Lower leg skin (tissue), 4 donors: ENCODE measurements at regions not wholly inside any gene's neighbourhood (a gene's known extent, or its start where the extent isn't known, plus 50 kb on each side); places are given as distances from the start of the nearest gene placed in this dataset.

Experiments used
- DNase-seq, 2 donors: peaks; one replicate each; pipeline ENCODE4 v3.0.0-alpha.2; 2019; ENCODE audit warnings: low spot score in 2 of 2
- H3K4me3 ChIP-seq: fragments of 200-600 bp; sonication (generic); 2 replicates; pipeline ENCODE4 v1.5.1; 2017; ENCODE audit warnings: mild to moderate bottlenecking, low read depth; ENCODE audit not compliant: poor library complexity, severe bottlenecking
- CTCF ChIP-seq, 3 donors: fragments of 450-650 bp; IDR thresholded peaks; one replicate each; pipeline ENCODE4 v1.5.1; 2016; ENCODE audit warnings: antibody characterized with exemption in 3 of 3, mild to moderate bottlenecking in 3 of 3, moderate library complexity in 2 of 3
- POLR2A ChIP-seq, 2 donors: fragments of 450-650 bp; IDR thresholded peaks; one replicate each; pipeline ENCODE4 v1.6.1; 2016 to 2017; ENCODE audit warnings: antibody characterized with exemption in 2 of 2, mild to moderate bottlenecking in 1 of 2, moderate library complexity in 1 of 2
- WGBS, 2 donors: methylation state at CpG; one replicate each; pipeline ENCODE4 v1.1.5; 2018; 5-methylcytosine and 5-hydroxymethylcytosine counted together
- intact Hi-C: fragments of 100-400 bp; cut with DNase I; formaldehyde crosslinking; loops from one replicate; pipeline ENCODE4 v1.15.0; 2023; ENCODE audit warnings: low total_unique reads

DNA sequence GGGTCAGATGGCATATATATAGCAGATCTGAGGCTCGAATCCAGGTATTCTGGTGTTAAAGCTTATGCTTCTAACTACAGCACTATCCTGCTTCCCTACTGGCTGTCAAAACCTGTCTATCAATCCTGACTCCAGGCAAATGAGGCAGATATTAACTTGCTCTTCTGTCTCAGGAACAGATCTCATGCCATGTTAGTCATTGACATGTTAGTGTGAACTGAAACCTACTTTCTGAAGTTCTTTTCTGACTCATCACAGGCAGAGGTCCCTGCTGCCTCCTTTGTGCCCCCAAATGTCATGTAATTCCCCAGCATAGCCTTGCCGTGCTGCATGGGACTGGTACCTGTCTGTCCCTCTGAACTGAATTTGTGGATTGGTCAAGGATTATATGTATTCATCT is 125.0 kb upstream of the SMAD3 start:
- WGBS, 2 donors, result 54 to 65% methylated on average over 2 of the region's 2 CpGs
- intact Hi-C loops, result loop anchor here (10.0 kb wide), 1 partner anchor 884 kb away; the partner anchor contains the start of gene SKOR1
- TF ChIP-seq CTCF (IDR thresholded peaks at IDR 0.05), result no peak
- TF ChIP-seq POLR2A (IDR thresholded peaks at IDR 0.05), result no peak
- no peak overlapping the region for H3K4me3 ChIP-seq
- DNase-seq, result peak in 1 of 2 donors; percentile 36

DNA sequence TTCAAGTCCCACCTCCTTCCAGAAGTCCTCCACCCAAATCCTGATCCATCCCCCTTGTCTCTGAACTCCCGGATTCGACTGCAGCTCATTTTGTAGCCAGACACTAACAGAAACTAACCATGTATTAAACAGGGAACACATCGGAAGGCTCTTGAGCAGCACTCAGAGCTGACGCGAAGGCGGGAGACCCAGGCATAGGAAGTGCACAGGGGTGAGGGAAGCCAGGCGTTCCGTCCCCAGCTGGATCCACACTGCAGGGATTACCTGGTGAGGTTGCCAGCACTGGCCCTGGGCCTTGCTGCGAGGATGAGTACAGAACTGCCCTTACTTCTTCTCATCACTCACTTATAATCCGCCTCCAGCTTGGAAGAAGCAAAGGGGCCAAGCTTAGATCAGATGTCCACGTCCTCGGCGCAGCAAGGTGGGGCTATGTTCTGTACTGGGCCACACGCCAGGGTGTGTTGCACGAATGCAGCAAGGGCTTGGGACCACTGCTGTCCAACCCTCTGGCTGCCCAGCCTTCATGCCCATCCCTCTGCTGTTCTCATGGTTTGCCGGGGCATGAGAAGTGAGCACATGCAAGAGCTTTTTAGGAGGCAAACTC is 124.2 kb upstream of the SMAD3 start:
- H3K4me3 ChIP-seq, result no peak overlapping the region
- peak in 1 of 2 donors; percentile 89 for DNase-seq
- intact Hi-C loops, result loop anchor here (10.0 kb wide), 1 partner anchor 884 kb away; the partner anchor contains the start of gene SKOR1
- no peak for TF ChIP-seq CTCF (IDR thresholded peaks at IDR 0.05)
- TF ChIP-seq POLR2A (IDR thresholded peaks at IDR 0.05), result no peak
- WGBS, 2 donors, result 49 to 57% methylated on average over 16 of the region's 16 CpGs

DNA sequence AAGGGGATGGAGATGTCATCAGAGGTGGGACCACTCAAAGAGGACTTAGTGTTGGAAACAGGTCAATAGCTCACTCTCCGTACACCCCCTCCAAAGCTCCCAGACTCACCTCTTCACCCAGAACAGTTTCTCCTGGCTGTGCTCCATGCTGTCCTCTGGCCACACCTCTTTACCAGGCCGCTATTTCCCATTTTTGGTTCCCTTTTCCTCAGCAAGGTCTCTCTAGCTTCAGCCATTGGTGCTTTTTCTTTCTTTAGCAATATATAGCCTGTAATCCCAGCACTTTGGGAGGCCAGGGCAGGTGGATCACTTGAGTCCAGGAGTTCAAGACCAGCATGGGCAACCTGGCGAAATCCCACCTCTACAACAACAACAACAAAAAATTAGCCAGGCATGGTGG is 123.6 kb upstream of the SMAD3 start:
- no peak for DNase-seq
- WGBS, 2 donors, result 74 to 94% methylated on average over 3 of the region's 3 CpGs
- TF ChIP-seq POLR2A (IDR thresholded peaks at IDR 0.05) (no peak), CTCF (IDR thresholded peaks at IDR 0.05) (no peak)
- no peak overlapping the region for H3K4me3 ChIP-seq
- intact Hi-C loops, result loop anchor here (10.0 kb wide), 1 partner anchor 883 kb away; the partner anchor contains the start of gene SKOR1

GRCh38 chr15:66942649-66943390 is 122.6 kb upstream of the SMAD3 start:
- H3K4me3 ChIP-seq, result no peak overlapping the region
- intact Hi-C loops, result loop anchor here (10.0 kb wide), 1 partner anchor 882 kb away; the partner anchor contains the start of gene SKOR1
- WGBS, 2 donors, result 94 to 96% methylated on average over 11 of the region's 11 CpGs
- TF ChIP-seq CTCF (IDR thresholded peaks at IDR 0.05) (no peak), POLR2A (IDR thresholded peaks at IDR 0.05) (no peak)
- DNase-seq, result peak in 1 of 2 donors; percentile 56

DNA sequence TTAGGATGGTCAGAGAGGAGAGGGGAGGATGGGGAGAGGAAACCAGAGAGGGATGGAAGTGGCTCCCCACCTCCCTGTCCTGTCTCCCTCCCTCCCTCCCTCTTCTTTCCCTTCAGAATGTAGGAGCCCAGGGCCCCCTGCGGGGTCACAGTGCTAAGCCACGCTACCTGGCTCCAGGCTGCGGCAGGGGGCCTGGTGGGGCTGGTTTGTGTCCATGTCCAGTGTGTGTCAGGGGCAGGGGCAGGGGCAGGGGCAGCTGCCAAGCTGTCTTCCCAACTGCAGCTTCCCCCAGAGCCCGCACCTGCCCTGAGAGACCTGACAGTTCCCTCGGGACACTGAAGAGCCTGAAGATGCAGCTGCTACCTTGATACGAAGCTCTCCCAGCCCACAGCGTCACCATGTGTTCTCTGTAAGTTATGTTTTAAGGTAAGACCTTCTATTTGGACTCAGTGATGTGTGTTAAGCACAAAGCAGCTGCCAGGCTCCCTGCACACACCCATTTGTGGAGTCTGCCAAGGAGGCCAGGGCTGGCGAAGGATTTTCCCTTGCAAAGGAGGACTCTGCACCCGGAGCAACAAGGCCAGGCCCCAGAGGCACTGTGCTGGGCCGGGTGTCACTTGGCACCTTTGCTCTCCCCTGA is 121.8 kb upstream of the SMAD3 start:
- no peak overlapping the region for H3K4me3 ChIP-seq
- intact Hi-C loops, result loop anchor here (10.0 kb wide), 1 partner anchor 881 kb away; the partner anchor contains the start of gene SKOR1
- WGBS, 2 donors, result 69% methylated on average over 7 to 10 of the region's 10 CpGs
- TF ChIP-seq CTCF (IDR thresholded peaks at IDR 0.05) (no peak), POLR2A (IDR thresholded peaks at IDR 0.05) (no peak)
- DNase-seq, result no peak
